ENCODE measurements at regions not wholly inside any gene's neighbourhood (a gene's known extent, or its start where the extent isn't known, plus 50 kb on each side); places are given as distances from the start of the nearest gene placed in this dataset.

DNA sequence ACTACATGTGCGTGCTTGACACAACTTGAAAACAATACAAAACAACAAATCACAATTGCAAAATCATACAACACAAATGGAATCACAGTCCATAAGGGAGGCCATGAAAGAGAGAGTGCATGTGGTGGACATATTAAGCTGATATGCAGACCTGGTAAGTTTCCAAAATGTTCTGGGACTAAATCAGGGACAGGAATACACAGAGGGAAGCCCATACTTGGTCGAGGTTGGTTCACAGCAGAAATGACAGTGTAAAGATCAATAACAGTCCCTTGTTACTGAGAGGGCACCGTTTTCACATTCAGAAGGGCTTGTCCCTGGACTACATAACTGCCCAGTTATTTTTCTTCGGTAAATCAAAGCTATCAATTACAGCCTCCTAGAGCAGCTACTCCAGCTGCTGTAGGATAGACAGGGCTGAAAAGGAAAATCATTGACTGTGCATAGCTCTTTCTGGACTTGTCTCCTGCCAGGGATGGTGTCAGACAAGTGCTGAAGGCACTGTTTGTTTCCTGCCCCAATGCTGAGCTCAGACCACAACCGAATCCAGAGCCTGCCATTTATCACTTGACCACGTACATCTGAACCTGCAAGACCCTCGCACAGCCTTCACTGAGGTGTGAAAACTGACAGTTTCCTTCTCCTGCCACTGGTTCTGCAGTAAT, 79.5 kb upstream of the KCNMB2 start:
- DNase-seq: no peak

DNA sequence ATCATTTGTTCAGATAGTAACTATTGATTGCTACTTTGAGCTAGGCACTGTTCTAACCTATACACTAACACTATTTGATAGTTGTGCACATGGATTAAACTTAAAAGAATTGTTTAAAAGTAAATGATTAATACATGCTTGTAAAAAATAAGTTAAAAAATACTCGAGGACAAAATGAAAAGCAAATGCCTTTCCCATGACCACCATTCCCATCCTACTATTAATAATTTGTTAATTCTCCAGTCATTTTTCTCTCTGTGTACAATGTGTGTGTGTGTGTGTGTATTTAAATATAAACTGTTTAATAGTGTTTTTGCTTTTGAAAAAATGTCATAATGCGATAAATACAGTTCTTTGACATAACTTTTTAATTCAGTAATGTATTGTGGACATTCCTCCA, 78.7 kb upstream of the KCNMB2 start:
- no peak for DNase-seq

DNA sequence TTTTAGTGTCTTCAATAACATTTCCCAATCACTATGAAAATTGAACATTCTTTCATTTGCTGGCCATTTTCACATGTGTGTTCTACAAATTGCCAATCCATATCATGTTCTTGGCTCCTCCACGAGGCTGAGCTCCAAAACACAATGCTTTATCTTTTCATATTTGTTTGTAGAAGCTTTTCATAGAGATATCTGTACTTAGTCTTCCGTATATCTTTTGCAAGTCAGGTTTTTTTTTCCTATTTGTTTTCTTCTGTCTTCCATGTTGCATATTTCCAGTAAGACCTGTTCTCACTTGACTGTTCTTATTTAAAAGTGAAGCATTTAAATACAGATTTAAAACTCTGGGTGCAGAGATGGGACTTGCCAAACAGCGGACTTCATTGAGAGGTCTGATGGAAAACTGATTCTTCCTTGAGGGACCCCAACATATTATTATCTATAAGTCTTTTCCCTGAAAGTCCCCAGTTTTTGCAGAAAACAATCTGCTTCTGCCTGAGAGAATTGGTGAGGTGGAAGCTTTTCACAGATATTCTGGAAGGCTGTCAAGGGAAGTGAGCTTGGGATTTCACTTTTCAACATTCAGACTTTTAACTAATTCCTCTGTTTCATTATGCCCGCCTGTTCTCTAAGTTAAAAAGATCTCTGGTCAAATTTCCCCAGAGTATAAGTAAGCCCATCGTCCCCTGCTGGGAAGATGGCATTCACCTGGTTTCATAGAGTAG, 77.8 kb upstream of the KCNMB2 start:
- DNase-seq: no peak

DNA sequence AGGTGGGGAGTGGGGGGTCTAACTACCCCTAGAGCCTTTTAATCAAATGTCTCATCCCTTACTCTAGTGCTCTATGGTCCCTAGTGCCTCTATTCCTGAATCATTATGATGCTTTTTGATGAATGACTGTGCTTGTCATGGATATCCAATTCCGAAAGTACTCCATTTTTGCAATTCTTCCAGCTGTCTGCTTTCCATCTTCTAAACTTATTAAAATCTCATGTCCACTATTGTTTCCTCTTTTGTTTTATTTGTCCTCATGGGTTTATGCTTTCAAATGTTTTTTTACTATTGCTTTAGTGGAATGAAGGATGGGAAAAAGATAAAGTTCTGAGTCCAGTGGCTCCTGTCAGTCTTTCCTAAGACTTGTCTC, 77.2 kb upstream of the KCNMB2 start:
- no peak for DNase-seq

DNA sequence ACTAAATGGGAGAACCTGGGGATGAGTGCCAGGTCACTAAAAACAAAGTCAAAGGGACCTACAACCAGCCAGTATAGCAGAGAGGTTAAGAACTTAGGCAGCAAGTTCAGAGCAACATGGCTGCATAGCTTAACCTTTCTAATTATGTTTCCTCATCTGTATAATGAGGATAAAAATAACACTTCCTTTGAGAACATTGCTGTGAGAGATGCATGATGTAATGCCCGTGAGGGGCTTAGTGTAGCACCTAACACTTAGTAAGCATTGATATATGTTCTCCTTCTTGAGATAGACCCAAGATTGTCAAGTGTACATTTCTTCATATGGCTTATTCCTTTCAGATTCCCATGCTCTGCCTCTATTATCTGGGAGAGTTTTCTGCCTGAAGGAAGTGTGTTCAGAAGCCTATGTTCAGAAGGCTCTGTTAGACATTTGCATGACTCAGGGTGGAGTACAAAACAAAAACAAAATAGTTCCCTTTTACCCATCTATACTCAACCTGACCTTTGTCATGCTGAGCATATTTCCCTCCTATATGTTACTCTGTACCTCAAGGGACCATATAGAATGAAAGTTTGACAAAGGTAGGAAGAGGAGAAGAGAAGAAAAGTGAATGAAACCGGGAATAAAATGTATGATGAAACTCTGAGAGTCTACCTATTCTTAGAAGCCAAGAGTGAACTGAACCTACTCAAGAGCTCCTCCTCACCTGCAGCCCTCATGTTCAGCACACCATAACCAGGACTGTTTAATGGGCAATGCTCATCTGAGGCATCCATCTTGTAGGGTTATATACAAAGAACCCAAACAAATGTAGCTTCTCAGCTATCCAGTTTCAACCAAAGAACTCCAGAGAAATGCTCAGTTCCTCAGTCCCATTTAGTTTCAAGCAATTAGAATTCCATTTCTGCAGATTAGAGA, 70.7 kb upstream of the KCNMB2 start:
- no peak for DNase-seq

DNA sequence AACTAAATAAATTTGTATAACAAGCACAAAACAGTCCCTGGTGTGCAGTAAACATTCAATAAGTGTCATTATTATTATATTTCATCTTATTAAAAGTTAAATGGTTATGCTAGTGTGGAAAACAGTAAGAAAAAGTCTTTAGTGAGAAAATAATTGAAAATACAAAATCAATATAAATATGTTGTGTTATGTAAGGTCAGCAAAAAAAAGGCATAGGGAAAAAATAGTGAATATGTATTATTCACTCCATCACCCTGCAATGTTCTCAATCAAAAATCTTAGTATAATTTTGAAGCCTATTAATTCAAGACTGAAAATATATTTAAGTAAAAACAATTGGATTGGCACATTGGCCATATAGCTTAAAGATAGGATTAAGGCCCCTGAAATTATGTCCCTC, 63.3 kb upstream of the KCNMB2 start:
- no peak for DNase-seq

DNA sequence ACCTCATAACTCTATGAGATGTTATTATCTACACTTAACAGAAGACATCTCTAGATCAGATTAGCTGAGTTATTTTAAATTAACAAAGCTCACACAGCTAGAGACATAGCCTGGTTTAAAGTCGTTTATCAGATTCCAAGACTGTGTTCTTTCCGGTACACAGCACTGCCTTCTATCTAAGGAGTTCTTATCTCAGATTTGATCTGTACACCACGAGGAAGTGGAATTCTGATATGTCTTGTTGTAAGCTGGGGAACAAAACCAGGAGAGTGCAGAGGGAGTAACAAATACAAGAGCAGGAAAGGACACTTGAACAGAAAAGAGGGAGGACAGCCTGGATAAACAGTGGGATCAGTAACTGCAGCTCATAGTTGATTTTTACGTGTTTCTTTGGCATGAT, 61.7 kb upstream of the KCNMB2 start:
- DNase-seq: no peak

DNA sequence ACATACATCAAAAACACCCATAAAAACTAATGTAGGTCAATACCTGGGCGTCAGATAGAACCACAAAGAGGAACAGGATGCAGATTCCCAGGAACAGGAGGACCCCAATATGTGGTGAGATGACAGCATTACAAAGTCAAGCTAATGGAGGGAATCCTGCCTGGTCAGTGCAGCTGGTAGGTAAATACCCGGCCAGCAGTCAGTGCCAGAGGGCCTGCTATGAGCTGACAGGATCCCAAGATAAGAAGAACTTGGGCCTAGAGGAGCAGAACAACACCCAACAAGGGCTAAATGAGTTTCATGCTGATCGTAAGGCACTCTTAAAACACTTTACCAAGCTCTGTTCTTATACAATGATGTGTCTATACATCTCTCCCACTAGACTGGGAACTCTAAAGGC, 61.2 kb upstream of the KCNMB2 start:
- no peak for DNase-seq

DNA sequence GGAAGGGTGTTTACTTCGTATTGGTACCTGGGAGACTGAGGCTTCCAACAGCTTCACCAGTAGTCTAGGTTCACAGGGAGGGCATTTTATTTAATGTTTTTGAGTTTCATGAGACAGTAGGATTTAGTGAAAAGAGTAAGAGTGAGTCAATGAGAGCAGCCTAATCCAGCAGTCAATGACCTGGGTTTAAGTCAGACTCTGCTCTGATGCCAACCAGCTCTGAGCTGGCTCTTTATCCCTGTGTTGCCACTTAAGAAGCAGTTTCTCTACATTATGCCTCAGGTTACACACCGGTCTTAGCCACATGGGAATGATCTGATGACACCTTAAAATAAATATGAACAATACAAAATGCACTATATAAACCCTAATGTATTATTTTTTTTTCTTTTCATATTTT, 59.4 kb upstream of the KCNMB2 start:
- no peak for DNase-seq

DNA sequence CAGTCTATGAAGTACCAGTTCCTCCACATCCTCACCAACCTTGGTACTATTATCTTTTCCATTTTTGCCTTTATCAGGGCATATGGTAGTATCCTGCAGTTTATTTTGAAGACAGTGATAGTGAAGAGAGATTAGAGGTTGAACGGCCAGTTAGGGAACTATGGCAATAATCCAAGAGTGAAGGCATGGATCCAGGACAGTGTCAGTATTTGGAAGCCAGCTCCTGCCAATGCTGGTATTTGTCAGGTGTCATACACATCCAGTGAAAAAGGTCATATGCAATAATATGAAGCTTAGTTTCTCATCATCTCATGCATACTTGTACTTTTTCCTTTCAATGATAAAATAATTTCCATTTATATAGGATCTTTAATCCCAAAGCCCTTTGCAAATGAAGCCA, 56.8 kb upstream of the KCNMB2 start:
- no peak for DNase-seq

DNA sequence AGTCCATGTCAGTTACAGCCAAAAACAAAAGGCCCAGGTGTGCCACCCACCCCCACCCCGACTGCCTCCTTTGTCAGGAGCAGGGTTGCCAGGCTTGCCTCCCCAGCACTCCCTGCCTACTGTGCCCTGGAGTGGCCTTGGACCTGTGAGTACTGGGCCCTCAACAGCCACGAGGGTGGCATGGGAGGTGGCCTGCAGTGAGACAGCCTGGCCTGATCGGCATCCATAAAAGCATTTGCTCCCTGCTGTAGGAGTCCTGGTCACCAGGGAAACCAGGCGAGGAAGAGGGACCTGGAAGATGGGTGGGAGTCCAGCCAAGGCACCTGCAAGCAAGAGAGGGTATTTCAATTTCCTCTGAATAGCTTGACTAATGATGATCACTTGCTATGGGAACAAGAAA, 56.4 kb upstream of the KCNMB2 start:
- DNase-seq: no peak

DNA sequence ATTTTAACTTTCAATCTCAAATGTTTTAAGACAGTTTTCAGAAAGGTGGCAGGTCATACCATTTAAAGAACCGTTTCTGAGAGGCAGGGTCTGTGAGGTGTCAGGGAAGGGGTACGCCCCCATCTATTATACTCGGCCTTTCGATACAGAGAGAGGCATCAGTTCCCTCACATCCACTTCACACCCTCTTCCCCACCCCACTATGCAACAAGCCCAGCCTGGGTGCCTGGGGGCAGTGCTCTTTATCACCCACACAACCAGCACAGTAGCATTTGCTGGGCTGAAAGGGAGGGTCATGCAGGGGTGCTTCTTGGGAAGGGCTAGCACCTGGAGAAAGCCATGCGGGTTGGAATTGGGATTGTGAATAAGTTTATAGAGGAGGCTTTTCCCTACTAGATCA, 56.0 kb upstream of the KCNMB2 start:
- DNase-seq: no peak

DNA sequence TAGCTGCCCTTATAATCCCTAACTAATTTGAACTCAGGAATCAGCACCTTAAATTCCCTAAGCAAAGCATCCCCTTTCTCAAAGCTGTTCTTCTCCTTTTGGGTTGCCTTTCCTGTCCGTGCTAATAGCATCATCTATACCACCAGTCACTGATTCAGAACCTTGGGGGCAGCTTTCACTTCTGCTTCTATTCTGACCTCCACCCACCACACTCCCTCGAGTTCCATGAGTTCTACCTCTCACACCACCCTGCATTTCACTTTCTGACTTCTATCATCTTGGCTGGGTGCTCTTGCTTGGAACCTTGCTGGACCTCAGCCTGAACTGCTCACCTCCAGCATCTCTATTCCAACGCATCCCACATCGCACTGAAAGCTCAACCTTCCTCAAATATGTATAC, 55.4 kb upstream of the KCNMB2 start:
- no peak for DNase-seq

DNA sequence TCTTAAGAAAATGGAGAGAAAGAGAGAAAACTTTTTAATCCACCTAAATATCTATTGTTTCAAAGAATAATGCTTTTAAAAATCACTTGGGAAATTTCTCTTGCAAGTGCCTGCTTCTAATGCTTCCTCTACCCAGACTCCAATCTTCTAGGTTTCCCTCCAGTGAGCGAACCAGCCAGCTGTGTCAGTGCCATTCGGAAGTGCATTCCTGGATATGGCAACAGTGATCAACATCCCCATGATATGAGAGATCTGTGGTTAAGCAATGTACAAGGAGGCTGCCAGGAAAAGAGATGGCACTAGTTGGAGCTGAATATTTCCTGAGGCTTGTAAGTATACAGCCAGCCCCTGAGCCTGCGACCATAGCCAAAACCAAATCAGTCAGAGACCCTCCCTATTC, 53.3 kb upstream of the KCNMB2 start:
- no peak for DNase-seq

DNA sequence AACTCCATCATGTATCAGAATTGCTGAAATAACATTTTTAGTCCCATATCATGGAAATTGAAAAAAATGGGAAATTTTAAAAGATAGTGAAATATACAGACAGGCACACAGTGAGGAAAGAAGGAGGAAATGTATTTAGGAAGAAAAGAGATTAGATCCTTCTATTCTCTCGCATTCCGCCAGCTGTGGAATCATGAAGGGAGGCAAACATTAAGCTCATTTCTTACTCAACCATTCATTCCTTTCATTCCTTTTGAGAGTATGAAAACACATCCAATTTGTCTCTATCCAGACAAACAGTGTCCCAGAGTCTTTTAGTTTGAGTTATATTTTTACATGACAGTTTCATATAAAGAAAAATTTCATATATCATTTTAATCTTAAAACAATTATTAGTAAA, 52.5 kb upstream of the KCNMB2 start:
- no peak for DNase-seq

DNA sequence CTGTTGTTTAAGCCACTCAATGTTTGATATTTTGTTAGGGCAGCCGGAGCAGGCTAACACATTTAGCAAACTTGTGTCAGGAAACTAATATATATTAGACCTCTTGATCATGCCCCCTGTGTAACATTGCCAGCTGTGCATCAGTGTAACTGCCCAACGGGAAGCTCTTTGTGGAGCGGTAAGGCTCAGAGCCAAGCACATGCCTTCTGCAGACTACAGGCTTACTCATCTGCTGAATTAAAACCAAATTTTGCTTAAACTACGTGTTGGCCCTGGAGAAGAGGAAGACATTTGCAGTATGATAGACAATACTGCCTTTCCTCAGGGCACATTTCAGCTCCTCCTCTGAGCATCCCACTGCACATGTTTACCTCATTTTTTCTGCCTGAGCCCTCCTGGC, 50.5 kb upstream of the KCNMB2 start:
- DNase-seq: no peak
